C4-2B (cell line): ENCODE measurements at regions not wholly inside any gene's neighbourhood (a gene's known extent, or its start where the extent isn't known, plus 50 kb on each side); places are given as distances from the start of the nearest gene placed in this dataset.

ENCODE experiments used
- ZFX ChIP-seq: fragments of 450-650 bp; IDR thresholded peaks from 2 replicates; pipeline ENCODE4 v1.6.1; 2017
- TF ChIP-seq, protein P1 (sequence below): fragments of 450-650 bp; conservative IDR thresholded peaks from 2 replicates; pipeline ENCODE4 v1.5.1; 2017; ENCODE audit warnings: mild to moderate bottlenecking

DNA sequence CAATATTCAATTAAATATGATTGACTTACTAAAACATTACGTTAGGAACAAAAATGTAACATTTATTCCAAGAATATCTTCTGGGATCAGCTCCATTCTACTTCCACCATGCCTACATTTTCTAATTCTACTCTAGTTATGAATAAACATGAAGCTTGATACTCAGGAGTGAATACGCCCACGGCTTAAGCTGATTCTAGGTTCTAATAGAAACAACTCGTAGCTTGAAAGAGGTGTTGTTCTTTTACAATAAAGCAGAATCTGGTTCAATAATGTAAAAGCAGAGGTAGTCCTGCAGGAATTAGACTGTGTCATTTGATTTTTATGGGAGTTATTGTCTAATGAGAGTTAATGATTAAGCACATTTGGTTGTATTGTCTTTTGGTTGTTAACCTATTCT is 107.3 kb upstream of the OLIG3 start:
- no peak for TF ChIP-seq ZFX
- TF ChIP-seq, protein P1, sequence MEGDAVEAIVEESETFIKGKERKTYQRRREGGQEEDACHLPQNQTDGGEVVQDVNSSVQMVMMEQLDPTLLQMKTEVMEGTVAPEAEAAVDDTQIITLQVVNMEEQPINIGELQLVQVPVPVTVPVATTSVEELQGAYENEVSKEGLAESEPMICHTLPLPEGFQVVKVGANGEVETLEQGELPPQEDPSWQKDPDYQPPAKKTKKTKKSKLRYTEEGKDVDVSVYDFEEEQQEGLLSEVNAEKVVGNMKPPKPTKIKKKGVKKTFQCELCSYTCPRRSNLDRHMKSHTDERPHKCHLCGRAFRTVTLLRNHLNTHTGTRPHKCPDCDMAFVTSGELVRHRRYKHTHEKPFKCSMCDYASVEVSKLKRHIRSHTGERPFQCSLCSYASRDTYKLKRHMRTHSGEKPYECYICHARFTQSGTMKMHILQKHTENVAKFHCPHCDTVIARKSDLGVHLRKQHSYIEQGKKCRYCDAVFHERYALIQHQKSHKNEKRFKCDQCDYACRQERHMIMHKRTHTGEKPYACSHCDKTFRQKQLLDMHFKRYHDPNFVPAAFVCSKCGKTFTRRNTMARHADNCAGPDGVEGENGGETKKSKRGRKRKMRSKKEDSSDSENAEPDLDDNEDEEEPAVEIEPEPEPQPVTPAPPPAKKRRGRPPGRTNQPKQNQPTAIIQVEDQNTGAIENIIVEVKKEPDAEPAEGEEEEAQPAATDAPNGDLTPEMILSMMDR: no peak
